HG02571 (cell line): ENCODE measurements at regions not wholly inside any gene's neighbourhood (a gene's known extent, or its start where the extent isn't known, plus 50 kb on each side); places are given as distances from the start of the nearest gene placed in this dataset.
A peak's percentile ranks its signal among the peaks of the same experiment; 100 is the strongest.
"Not testable (repeated sequence)": the region's sequence is repeated elsewhere in the genome, so short reads cannot be mapped to it uniquely, and the experiment has no call there.

Source experiments
- ATAC-seq: cut with Tn5 transposase; IDR thresholded peaks from one replicate; pipeline ENCODE4 v1.9.1; 2021; ENCODE audit warnings: mild to moderate bottlenecking, moderate library complexity; ENCODE audit not compliant: unreplicated experiment

GRCh38 chr12:75944097-75944904 is 87.3 kb downstream of the PHLDA1 start:
- peak; percentile 87 for ATAC-seq

DNA sequence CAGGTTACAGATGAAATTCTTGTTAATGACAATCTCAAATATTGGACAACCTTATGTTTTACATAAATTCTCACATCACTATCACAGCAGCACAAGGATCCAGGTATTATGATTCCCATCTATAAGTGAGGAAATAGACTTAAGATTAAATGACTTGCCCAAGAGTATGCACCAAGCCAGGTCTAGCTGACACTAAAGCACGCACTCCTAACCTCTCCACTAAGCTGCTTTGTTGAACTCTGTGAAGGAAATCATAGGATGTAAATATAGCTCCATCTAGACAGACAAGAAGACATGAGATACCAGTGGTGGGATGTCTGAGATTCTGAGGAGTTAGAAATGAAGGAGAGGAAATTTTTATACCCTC is 87.9 kb downstream of the PHLDA1 start:
- ATAC-seq: no peak

DNA sequence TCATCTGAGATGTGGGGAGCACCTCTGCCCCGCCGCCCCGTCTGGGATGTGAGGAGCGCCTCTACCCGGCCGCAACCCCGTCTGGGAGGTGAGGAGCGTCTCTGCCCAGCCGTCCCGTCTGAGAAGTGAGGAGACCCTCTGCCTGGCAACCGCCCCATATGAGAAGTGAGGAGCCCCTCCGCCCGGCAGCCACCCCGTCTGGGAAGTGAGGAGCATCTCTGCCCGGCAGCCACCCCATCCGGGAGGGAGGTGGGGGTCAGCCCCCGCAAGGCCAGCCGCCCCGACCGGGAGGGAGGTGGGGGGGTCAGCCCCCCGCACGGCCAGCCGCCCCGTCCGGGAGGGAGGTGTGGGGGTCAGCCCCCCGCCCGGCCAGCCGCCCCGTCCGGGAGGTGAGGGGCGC is 89.9 kb downstream of the PHLDA1 start:
- not testable (repeated sequence) for ATAC-seq

GRCh38 chr12:75939016-75939642 is 92.4 kb downstream of the PHLDA1 start:
- ATAC-seq: no peak

- ATAC-seq: no peak
Observed at GRCh38 chr12:75938189-75938588, 93.4 kb downstream of the PHLDA1 start.

DNA sequence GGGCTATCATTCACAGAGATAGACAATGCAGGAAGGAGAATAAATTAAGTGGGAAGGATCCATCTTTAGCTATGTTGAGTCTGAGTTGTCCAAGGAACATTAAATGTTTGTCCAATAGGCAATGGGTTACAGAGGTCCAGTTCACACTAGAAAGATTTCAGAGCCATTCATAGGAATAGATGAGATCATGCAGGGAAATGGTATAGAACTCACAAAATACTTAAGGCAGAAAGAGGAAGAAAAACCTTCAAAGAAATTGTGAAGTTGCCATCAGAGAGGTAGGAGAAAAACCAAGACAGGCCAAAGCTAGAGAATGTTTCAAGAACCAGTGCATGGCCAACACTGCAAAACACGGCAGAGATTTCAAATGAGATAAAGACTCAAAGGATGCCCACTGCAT is 94.1 kb downstream of the PHLDA1 start:
- no peak for ATAC-seq

GRCh38 chr12:75936515-75937440 is 94.8 kb downstream of the PHLDA1 start:
- ATAC-seq: no peak

GRCh38 chr12:75935539-75936242 is 95.9 kb downstream of the PHLDA1 start:
- no peak for ATAC-seq

- ATAC-seq: no peak
Observed at GRCh38 chr12:75933101-75933500, 98.5 kb downstream of the PHLDA1 start.

GRCh38 chr12:75932241-75932640 is 99.3 kb downstream of the PHLDA1 start:
- ATAC-seq: no peak

GRCh38 chr12:75923964-75924666 is 107.5 kb downstream of the PHLDA1 start:
- ATAC-seq: no peak

DNA sequence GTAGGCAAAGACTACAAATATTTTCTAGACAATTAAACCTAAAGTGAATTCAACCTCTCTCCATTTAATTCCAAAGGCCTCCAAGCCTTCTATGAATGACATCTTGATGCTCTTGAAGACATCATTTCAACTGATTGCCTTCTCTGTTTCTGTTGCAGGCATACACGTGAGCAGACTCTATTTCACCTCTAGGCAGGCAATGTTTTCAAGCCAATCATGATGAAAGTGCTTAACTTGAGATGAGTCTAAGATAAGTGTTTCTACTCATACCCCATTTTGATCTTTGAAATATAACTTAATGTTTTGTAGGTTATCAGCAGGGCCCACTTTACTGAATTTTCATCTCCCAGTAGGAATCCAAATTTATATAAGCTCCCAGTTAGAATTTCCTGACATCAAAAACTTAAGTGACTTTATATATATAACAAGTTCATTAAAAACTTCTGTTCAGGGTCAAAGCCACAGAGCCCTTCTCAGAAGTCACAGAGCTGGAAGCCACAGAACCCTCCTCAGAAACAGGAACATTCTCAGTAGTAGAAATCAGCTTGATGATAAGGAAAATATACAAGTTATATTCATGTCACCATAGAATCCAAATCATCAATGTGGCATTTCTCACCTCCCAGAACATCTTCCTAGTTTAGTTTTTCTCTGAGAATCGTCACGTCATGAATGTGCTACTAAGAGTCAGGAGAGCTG is 108.5 kb downstream of the PHLDA1 start:
- ATAC-seq: no peak

- ATAC-seq: no peak
Observed at GRCh38 chr12:75921622-75922289, 109.8 kb downstream of the PHLDA1 start.

- no peak for ATAC-seq
Observed at GRCh38 chr12:75917715-75918114, 113.9 kb downstream of the PHLDA1 start.

DNA sequence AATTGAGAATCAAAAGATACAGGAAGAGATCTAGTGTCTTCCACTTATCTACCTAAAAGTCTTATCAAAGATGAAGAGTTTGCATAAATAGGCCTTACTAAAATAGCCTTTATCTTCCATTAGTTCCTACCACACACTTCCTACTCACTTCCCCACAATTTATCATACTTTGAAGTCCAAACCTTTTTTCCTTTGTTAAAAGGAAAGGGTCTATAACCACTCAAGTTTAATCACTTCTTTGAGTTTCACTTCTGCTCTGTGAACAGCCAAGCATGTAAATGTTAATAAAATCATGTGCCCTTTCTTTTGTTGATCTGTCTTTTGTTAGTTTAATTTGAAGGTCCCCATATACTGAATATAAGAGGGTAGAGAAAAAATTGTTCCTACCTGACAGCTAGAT is 114.5 kb downstream of the PHLDA1 start:
- no peak for ATAC-seq

- ATAC-seq: no peak
Observed at GRCh38 chr12:75913502-75914351, 117.8 kb downstream of the PHLDA1 start.

DNA sequence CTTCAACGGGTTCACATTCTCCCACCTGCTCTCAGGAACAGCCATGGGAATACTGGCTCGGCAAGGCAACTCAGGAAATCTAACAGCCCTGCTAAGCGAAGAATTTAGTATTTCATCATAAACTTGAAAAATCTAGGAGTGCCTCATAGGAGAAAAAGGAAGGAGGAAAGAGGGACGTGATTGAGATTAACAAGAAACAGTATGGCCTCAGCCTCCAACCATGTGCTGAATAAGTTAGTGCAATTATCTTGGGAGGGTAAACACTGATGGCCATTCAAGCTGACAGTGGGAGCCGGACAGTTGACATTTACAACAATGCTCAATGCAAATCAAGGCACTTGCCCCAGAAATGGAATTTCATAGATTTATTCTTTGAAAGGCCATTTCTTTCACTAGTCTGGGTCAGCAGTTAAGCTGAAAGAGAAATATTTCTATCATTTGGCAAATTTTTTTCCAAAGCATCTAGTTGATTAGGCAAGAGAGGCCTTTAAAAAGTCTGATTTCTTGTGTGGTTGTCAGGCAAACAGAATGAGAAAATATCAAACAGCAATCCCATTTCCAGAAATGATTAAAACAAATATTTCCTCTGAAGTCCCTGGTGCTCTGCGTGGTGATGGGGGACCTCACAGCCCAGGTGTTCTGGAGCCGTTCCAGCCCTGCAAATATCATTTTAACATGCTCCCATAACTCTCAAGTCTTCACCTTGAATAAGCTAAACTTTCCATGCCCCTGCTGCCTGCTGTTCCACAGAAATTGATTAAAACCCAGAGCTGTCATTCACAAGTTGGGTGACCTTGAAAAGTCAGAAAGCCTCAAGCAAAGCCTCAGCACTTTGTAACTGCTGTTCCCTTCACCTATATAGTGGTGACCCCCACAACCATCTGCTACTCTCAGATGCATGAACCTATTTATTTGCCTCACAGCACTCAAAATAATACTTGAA is 121.6 kb downstream of the PHLDA1 start:
- no peak for ATAC-seq
